ENCODE measurements at regions not wholly inside any gene's neighbourhood (a gene's known extent, or its start where the extent isn't known, plus 50 kb on each side); places are given as distances from the start of the nearest gene placed in this dataset.

- TF ChIP-seq ZNF580 (CRISPR knock-in tag; IDR thresholded peaks at IDR 0.05; ENCODE audit: borderline replicate concordance, low read depth), result no peak
- TF ChIP-seq HNRNPUL1 (IDR thresholded peaks at IDR 0.05; ENCODE audit: low read depth, low read length), result no peak
- TF ChIP-seq SMYD3 (CRISPR knock-in tag; IDR thresholded peaks at IDR 0.05), result no peak
- TF ChIP-seq NFRKB (IDR thresholded peaks at IDR 0.05), result no peak
- no peak for TF ChIP-seq RXRA (CRISPR knock-in tag; IDR thresholded peaks at IDR 0.05)
- TF ChIP-seq, protein P1, sequence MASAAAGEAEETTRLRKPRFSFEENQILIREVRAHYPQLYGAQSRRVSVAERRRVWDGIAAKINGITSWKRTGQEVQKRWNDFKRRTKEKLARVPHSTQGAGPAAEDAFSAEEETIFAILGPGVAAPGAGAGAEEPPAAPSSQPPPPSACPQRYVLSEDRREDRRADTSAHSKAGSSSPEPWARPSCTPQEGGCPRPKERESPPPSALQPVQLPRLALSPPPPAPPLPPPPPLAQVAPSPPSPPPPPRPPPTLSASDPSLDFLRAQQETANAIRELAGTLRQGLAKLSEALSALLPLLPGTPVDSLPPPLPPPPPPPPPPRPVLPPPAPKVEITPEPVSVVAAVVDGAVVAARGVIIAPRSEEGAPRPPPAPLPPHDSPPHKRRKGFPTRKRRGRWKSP (CRISPR knock-in tag; IDR thresholded peaks at IDR 0.05), result no peak
- TF ChIP-seq RBM22 (optimal IDR thresholded peaks at IDR 0.05; ENCODE audit: low read length), result no peak
- TF ChIP-seq CBX5 (CRISPR knock-in tag; IDR thresholded peaks at IDR 0.05; ENCODE audit: borderline replicate concordance), result no peak
Measured at GRCh38 chr4:116132946-116133345, 952.4 kb downstream of the TRAM1L1 start.

All from HepG2 (cell line).